ENCODE measurements at regions not wholly inside any gene's neighbourhood (a gene's known extent, or its start where the extent isn't known, plus 50 kb on each side); places are given as distances from the start of the nearest gene placed in this dataset.

- no peak for TF ChIP-seq ETV6 (CRISPR knock-in tag; IDR thresholded peaks at IDR 0.05)
- no peak for TF ChIP-seq TCF7 (CRISPR knock-in tag; IDR thresholded peaks at IDR 0.05; ENCODE audit: low read depth)
- TF ChIP-seq, protein P1, sequence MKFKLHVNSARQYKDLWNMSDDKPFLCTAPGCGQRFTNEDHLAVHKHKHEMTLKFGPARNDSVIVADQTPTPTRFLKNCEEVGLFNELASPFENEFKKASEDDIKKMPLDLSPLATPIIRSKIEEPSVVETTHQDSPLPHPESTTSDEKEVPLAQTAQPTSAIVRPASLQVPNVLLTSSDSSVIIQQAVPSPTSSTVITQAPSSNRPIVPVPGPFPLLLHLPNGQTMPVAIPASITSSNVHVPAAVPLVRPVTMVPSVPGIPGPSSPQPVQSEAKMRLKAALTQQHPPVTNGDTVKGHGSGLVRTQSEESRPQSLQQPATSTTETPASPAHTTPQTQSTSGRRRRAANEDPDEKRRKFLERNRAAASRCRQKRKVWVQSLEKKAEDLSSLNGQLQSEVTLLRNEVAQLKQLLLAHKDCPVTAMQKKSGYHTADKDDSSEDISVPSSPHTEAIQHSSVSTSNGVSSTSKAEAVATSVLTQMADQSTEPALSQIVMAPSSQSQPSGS (CRISPR knock-in tag; IDR thresholded peaks at IDR 0.05; ENCODE audit: borderline replicate concordance, low read depth), result no peak
- TF ChIP-seq SMAD4 (CRISPR knock-in tag; IDR thresholded peaks at IDR 0.05), result no peak
- no peak for TF ChIP-seq ZNF423 (CRISPR knock-in tag; IDR thresholded peaks at IDR 0.05)
- no peak for TF ChIP-seq NFYB (CRISPR knock-in tag; conservative IDR thresholded peaks at IDR 0.05; ENCODE audit: low read depth)
- no peak for TF ChIP-seq CBFB (CRISPR knock-in tag; IDR thresholded peaks at IDR 0.05; ENCODE audit: low read depth)
- TF ChIP-seq RORB (CRISPR knock-in tag; IDR thresholded peaks at IDR 0.05), result no peak
Observed at GRCh38 chr19:27647423-27647822, 1565.5 kb downstream of the UQCRFS1 start.

Measured in WTC11 (cell line).